Coronary artery (tissue), 2 donors: ENCODE measurements at regions not wholly inside any gene's neighbourhood (a gene's known extent, or its start where the extent isn't known, plus 50 kb on each side); places are given as distances from the start of the nearest gene placed in this dataset.

Experiments
- DNase-seq: peaks from one replicate; pipeline ENCODE4 v3.0.0-alpha.2; 2017; ENCODE audit warnings: low spot score
- H3K27ac ChIP-seq, 2 donors: fragments of 200-600 bp; sonication (generic); one replicate each; pipeline ENCODE4 v1.5.1; 2016 to 2019
- H3K4me3 ChIP-seq: fragments of 200-600 bp; sonication (generic); 2 replicates; pipeline ENCODE4 v1.5.1; 2016; ENCODE audit warnings: mild to moderate bottlenecking, moderate library complexity
- CTCF ChIP-seq: fragments of 200-600 bp; sonication (generic); IDR thresholded peaks from one replicate; pipeline ENCODE4 v1.5.1; 2019; ENCODE audit warnings: antibody characterized with exemption

GRCh38 chr13:86974251-86974994 is 696.7 kb upstream of the SLITRK5 start:
- TF ChIP-seq CTCF, result no peak
- Histone ChIP-seq H3K27ac (no peak overlapping the region), H3K4me3 (no peak overlapping the region)
- DNase-seq, result no peak

- Histone ChIP-seq H3K4me3 (no peak overlapping the region), H3K27ac (no peak overlapping the region)
- no peak for DNase-seq
- TF ChIP-seq CTCF, result no peak
Observed at GRCh38 chr13:86974995-86975328, 696.2 kb upstream of the SLITRK5 start.

DNA sequence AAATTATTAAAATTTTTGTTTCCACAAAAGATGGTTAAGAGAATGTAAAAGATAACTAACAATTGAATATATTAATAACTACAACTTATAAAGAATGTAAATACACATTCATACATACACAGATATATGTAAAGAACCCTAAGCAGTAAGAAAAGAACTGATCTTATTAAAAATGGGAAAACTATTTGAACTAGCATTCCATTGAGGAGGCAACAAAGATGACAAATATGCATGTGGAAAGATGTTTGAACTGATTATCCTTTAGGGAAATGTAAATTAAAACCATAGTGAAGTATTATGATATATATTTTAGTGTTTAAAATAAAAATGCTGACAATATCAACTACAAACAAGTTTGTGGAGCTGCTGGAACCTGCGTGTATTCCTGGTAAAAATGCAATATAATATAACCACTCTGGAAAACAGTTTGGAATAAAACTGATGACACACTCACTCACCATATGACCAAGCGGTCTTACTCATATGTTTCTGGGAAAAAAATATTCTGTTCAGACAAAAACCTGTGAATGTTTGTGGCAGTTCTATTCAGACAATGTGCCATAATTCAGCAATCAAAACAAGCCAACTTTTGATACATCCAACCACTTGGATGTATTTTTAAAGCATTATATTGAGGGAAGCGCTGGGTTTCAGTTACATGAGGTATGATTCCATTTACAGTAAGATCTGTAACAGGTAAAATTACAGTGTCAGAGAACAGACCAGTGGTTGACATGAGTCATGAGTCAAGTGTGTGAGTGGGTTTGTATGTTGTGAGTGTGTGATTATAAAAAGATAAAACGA is 694.4 kb upstream of the SLITRK5 start:
- H3K4me3 ChIP-seq, result no peak overlapping the region
- TF ChIP-seq CTCF, result no peak
- no peak for DNase-seq
- no peak overlapping the region for H3K27ac ChIP-seq

GRCh38 chr13:86986448-86986847 is 684.7 kb upstream of the SLITRK5 start:
- no peak overlapping the region for H3K4me3 ChIP-seq
- no peak overlapping the region for H3K27ac ChIP-seq
- DNase-seq, result no peak

GRCh38 chr13:86992251-86992650 is 678.9 kb upstream of the SLITRK5 start:
- H3K4me3 ChIP-seq, result no peak overlapping the region
- DNase-seq, result no peak
- TF ChIP-seq CTCF, result no peak
- H3K27ac ChIP-seq, result no peak overlapping the region

More at GRCh38 chr13:86986448-86986847, 684.7 kb upstream of the SLITRK5 start:
- TF ChIP-seq CTCF, result no peak

GRCh38 chr13:87003265-87003664 is 667.9 kb upstream of the SLITRK5 start:
- Histone ChIP-seq H3K4me3 (no peak overlapping the region), H3K27ac (no peak overlapping the region)
- no peak for DNase-seq
- TF ChIP-seq CTCF, result no peak

- no peak overlapping the region for H3K27ac ChIP-seq
- DNase-seq, result no peak
Observed at GRCh38 chr13:87005511-87005910, 665.7 kb upstream of the SLITRK5 start.

More at GRCh38 chr13:87005511-87005910, 665.7 kb upstream of the SLITRK5 start:
- no peak overlapping the region for H3K4me3 ChIP-seq
- no peak for TF ChIP-seq CTCF
